Neural progenitor cell (in vitro differentiated cells): ENCODE measurements at regions not wholly inside any gene's neighbourhood (a gene's known extent, or its start where the extent isn't known, plus 50 kb on each side); places are given as distances from the start of the nearest gene placed in this dataset.
A peak's percentile ranks its signal among the peaks of the same experiment; 100 is the strongest.

Source experiments
- DNase-seq: peaks from one replicate; pipeline ENCODE4 v3.0.0-alpha.2; 2016; ENCODE audit warnings: low spot score
- H2AFZ ChIP-seq: fragments of 200-600 bp; sonication (generic); replicated peaks from 2 replicates; pipeline ENCODE4 v1.6.1; 2016; ENCODE audit warnings: antibody characterized with exemption
- H3F3A ChIP-seq: fragments of 200-600 bp; sonication (generic); 2 replicates; pipeline ENCODE4 v1.6.1; 2016; ENCODE audit warnings: antibody characterized with exemption, low read depth
- H3K27ac ChIP-seq: fragments of 200-600 bp; sonication (generic); 2 replicates; pipeline ENCODE4 v1.5.1; 2016; ENCODE audit warnings: mild to moderate bottlenecking
- H3K27me3 ChIP-seq: fragments of 200-600 bp; sonication (generic); 2 replicates; pipeline ENCODE4 v1.6.1; 2016; ENCODE audit warnings: mild to moderate bottlenecking, moderate library complexity
- H3K36me3 ChIP-seq: fragments of 200-600 bp; sonication (generic); 2 replicates; pipeline ENCODE4 v1.5.1; 2016
- H3K4me1 ChIP-seq: fragments of 200-600 bp; sonication (generic); 2 replicates; pipeline ENCODE4 v1.6.1; 2016; ENCODE audit warnings: mixed run types
- H3K4me2 ChIP-seq: fragments of 200-600 bp; sonication (generic); 2 replicates; pipeline ENCODE4 v1.6.1; 2016
- H3K4me3 ChIP-seq: fragments of 200-600 bp; sonication (generic); 2 replicates; pipeline ENCODE4 v1.5.1; 2016
- H3K79me2 ChIP-seq: fragments of 200-600 bp; sonication (generic); 2 replicates; pipeline ENCODE4 v1.6.1; 2016; ENCODE audit warnings: low read depth
- H3K9ac ChIP-seq: fragments of 200-600 bp; sonication (generic); 2 replicates; pipeline ENCODE4 v1.6.1; 2016
- H3K9me3 ChIP-seq: fragments of 200-600 bp; sonication (generic); 2 replicates; pipeline ENCODE4 v1.5.1; 2016; ENCODE audit warnings: low read depth
- H4K20me1 ChIP-seq: fragments of 200-600 bp; sonication (generic); 2 replicates; pipeline ENCODE4 v1.6.1; 2016; ENCODE audit warnings: low read depth
- H3K27ac Mint-ChIP-seq: 3 replicates; pipeline ENCODE4 v1.8.0; 2021; ENCODE audit warnings: mixed read lengths
- H3K27me3 Mint-ChIP-seq: 2 replicates; pipeline ENCODE4 v1.8.0; 2022; ENCODE audit warnings: low read depth, mild to moderate bottlenecking, inconsistent platforms, moderate library complexity, mixed read lengths; ENCODE audit not compliant: insufficient read depth
- H3K36me3 Mint-ChIP-seq: 3 replicates; pipeline ENCODE4 v1.8.0; 2021; ENCODE audit warnings: mixed read lengths
- H3K4me1 Mint-ChIP-seq: 3 replicates; pipeline ENCODE4 v1.8.0; 2021; ENCODE audit warnings: mixed read lengths
- H3K4me3 Mint-ChIP-seq: 3 replicates; pipeline ENCODE4 v1.8.0; 2021; ENCODE audit warnings: mild to moderate bottlenecking, moderate library complexity, mixed read lengths
- H3K9me3 Mint-ChIP-seq: 3 replicates; pipeline ENCODE4 v1.8.0; 2020; ENCODE audit warnings: mixed read lengths
- EZH2 ChIP-seq: fragments of 200-600 bp; sonication (generic); IDR thresholded peaks from 2 replicates; pipeline ENCODE4 v1.6.1; 2017; ENCODE audit warnings: antibody characterized with exemption, mild to moderate bottlenecking, moderate library complexity
- EZH2phosphoT487 ChIP-seq: fragments of 200-600 bp; sonication (generic); IDR thresholded peaks from 2 replicates; pipeline ENCODE4 v1.6.1; 2017; ENCODE audit warnings: antibody characterized with exemption
- TF ChIP-seq, protein P1 (sequence below): fragments of 200-600 bp; sonication (generic); IDR thresholded peaks from 2 replicates; pipeline ENCODE4 v1.5.1; 2017; ENCODE audit warnings: antibody characterized with exemption, mild to moderate bottlenecking

DNA sequence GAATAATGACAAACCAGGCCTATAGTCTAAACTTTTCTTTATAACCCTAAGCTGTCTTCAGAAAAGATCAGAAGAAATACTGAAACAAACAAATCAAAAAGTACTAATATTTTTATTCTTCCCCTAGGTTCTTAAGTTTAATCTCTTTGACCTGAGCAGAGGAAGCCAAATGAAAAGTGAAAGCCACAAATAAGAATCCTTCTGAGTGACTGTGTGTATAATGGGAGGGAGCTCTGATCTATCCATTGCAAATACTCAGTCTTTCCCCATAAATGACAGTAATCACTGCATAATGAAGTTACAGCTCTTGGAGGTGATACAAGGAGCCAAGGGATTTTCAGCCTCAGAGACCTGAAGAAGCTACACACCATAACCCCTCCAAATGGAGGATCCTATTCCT is 126.9 kb upstream of the ATP10B start:
- Histone ChIP-seq H3K4me3 (no peak overlapping the region), H3F3A (no peaks in the 10 kb centered on the region), H2AFZ (no peak overlapping the region), H3K4me1 (no peaks in the 10 kb centered on the region), H3K9me3 (no peaks in the 10 kb centered on the region), H3K36me3 (no peaks in the 10 kb centered on the region), H3K27ac (no peak overlapping the region), H3K9ac (no peak overlapping the region), H3K79me2 (no peaks in the 10 kb centered on the region), H4K20me1 (no peaks in the 10 kb centered on the region), H3K27me3 (no peaks in the 10 kb centered on the region), H3K4me2 (no peak overlapping the region)
- H3K9me3 Mint-ChIP-seq, result peaks cover 4% of the 10 kb centered on the region
- H3K27me3 Mint-ChIP-seq, result no peaks in the 10 kb centered on the region
- no peaks in the 10 kb centered on the region for H3K4me1 Mint-ChIP-seq
- DNase-seq, result no peak
- H3K4me3 Mint-ChIP-seq, result no peak overlapping the region
- TF ChIP-seq, protein P1, sequence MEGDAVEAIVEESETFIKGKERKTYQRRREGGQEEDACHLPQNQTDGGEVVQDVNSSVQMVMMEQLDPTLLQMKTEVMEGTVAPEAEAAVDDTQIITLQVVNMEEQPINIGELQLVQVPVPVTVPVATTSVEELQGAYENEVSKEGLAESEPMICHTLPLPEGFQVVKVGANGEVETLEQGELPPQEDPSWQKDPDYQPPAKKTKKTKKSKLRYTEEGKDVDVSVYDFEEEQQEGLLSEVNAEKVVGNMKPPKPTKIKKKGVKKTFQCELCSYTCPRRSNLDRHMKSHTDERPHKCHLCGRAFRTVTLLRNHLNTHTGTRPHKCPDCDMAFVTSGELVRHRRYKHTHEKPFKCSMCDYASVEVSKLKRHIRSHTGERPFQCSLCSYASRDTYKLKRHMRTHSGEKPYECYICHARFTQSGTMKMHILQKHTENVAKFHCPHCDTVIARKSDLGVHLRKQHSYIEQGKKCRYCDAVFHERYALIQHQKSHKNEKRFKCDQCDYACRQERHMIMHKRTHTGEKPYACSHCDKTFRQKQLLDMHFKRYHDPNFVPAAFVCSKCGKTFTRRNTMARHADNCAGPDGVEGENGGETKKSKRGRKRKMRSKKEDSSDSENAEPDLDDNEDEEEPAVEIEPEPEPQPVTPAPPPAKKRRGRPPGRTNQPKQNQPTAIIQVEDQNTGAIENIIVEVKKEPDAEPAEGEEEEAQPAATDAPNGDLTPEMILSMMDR, result no peak
- no peak for TF ChIP-seq EZH2
- no peak for TF ChIP-seq EZH2phosphoT487
- no peak overlapping the region for H3K27ac Mint-ChIP-seq
- no peaks in the 10 kb centered on the region for H3K36me3 Mint-ChIP-seq

GRCh38 chr5:160976181-160976580 is 124.2 kb upstream of the ATP10B start:
- Histone ChIP-seq H4K20me1 (no peaks in the 10 kb centered on the region), H3K9me3 (no peaks in the 10 kb centered on the region), H3K4me3 (no peak overlapping the region), H3K9ac (no peak overlapping the region), H3K36me3 (no peaks in the 10 kb centered on the region), H2AFZ (no peak overlapping the region), H3K4me2 (no peak overlapping the region), H3K27ac (no peak overlapping the region), H3F3A (peaks cover 16% of the 10 kb centered on the region), H3K27me3 (no peaks in the 10 kb centered on the region), H3K79me2 (no peaks in the 10 kb centered on the region), H3K4me1 (peaks cover 15% of the 10 kb centered on the region)
- Mint-ChIP-seq H3K36me3 (no peaks in the 10 kb centered on the region), H3K27ac (no peak overlapping the region), H3K4me3 (no peak overlapping the region), H3K9me3 (peaks cover 4% of the 10 kb centered on the region), H3K27me3 (no peaks in the 10 kb centered on the region), H3K4me1 (no peaks in the 10 kb centered on the region)
- DNase-seq, result peak; percentile 6
- TF ChIP-seq, protein P1, result no peak
- TF ChIP-seq EZH2phosphoT487 (no peak), EZH2 (no peak)

DNA sequence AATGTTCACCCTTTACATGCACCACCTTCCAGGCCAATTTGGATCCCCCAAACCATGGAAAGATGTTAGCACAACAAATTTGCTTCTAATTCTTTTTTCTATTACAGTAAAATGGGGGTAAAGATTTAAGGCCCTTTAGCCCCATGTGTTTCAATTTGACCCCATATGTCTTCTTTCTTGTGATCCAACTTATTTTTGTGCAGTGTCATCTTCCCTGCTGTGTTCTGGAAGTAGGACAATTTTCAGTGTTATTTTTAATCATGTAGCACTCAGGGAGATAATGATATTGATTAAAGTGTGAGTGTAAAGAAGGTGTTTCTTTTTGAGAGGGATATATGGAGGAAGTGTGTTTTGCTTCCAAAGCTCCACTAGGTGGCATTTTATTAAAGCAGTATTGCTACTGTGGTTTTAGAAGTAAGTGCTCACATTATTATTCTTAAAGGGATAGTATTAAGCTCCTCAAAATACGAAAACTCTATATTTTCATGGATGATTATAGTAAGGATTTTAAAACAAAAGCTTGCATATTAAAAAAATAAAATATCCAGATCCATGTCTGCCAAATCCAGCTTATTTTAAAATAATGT is 118.7 kb upstream of the ATP10B start:
- Histone ChIP-seq H2AFZ (no peak overlapping the region), H4K20me1 (no peaks in the 10 kb centered on the region), H3K4me1 (peaks cover 32% of the 10 kb centered on the region), H3F3A (peaks cover 18% of the 10 kb centered on the region), H3K27ac (peak overlapping the region; percentile 12), H3K9ac (no peak overlapping the region), H3K36me3 (no peaks in the 10 kb centered on the region), H3K4me2 (peak overlapping the region; percentile 18), H3K27me3 (no peaks in the 10 kb centered on the region), H3K9me3 (no peaks in the 10 kb centered on the region), H3K4me3 (no peak overlapping the region), H3K79me2 (no peaks in the 10 kb centered on the region)
- Mint-ChIP-seq H3K4me1 (peaks cover 9% of the 10 kb centered on the region), H3K36me3 (no peaks in the 10 kb centered on the region), H3K27me3 (no peaks in the 10 kb centered on the region), H3K4me3 (no peak overlapping the region), H3K9me3 (no peaks in the 10 kb centered on the region), H3K27ac (no peak overlapping the region)
- TF ChIP-seq EZH2 (no peak), EZH2phosphoT487 (no peak)
- TF ChIP-seq, protein P1, result peak; percentile 72
- DNase-seq, result peak; percentile 49
